SK-N-MC (cell line): ENCODE measurements at regions not wholly inside any gene's neighbourhood (a gene's known extent, or its start where the extent isn't known, plus 50 kb on each side); places are given as distances from the start of the nearest gene placed in this dataset.

Source experiments
- EZH2 ChIP-seq: fragments of 200-600 bp; sonication (generic); IDR thresholded peaks from one replicate; pipeline ENCODE4 v1.6.1; 2017; ENCODE audit warnings: antibody characterized with exemption
- FOXP2 ChIP-seq: optimal IDR thresholded peaks from 2 replicates; pipeline ENCODE3; 2011; ENCODE audit warnings: mild to moderate bottlenecking, moderate library complexity; ENCODE audit not compliant: insufficient read depth; ENCODE audit errors: extremely low read length, control extremely low read depth
- POLR2AphosphoS5 ChIP-seq: IDR thresholded peaks from 2 replicates; pipeline ENCODE4 v1.6.1; 2012; ENCODE audit warnings: mild to moderate bottlenecking, low read depth, low read length, borderline replicate concordance

DNA sequence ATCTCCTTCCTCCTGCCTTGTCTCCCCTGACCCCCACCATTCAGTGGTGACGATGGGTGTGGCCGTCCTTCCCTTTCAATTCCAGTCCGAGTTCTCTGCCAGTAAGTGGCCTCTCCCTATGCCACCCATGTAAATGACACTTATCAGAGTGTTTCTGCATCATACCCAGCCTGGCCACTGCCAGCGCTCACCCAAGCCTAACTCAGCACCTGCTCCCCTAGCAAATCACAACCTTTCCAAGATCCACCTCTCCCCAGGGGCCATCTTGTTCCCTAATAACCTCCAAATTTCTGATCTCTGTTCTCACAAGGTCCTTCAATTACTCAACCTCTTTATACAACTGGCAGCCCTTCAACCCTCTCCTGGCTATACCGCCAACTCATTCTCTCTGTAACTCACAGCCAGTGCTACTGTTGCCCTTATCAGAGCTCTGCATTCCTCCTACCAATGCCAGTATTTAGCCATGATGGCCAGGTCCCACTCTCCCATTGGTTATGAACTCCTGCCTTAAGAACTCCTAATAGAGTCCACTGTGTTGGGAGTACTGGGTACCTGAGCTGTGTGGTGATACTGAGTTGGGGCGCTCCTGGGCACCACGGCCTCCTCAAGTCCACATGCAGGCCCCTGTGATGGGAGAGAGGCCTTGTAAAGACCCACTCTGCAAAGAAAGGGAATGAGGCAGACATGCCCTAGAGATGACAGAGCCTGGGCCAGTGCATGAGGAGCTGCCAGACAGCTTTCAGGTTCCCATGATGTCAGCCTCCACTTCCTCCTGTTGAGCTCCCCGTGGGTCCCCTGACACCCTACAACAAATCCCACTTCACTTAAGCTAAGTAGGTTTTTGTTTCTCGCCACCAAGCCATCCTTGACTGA is 187.4 kb upstream of the RREB1 start:
- TF ChIP-seq FOXP2 (no peak), POLR2AphosphoS5 (no peak), EZH2 (no peak)
